Chondrocyte (in vitro differentiated cells): ENCODE measurements at regions not wholly inside any gene's neighbourhood (a gene's known extent, or its start where the extent isn't known, plus 50 kb on each side); places are given as distances from the start of the nearest gene placed in this dataset.

Experiments used
- DNase-seq: peaks from one replicate; pipeline ENCODE4 v3.0.0; 2021; ENCODE audit warnings: mixed read lengths, low spot score
- H3K27ac Mint-ChIP-seq: one replicate; pipeline ENCODE4 v1.8.0; 2021; ENCODE audit warnings: mild to moderate bottlenecking, moderate library complexity, mixed read lengths; ENCODE audit not compliant: unreplicated experiment
- H3K27me3 Mint-ChIP-seq: 2 replicates; pipeline ENCODE4 v1.8.0; 2021; ENCODE audit warnings: low read depth, mixed read lengths
- H3K36me3 Mint-ChIP-seq: 2 replicates; pipeline ENCODE4 v1.8.0; 2021; ENCODE audit warnings: low read depth, mixed read lengths
- H3K4me1 Mint-ChIP-seq: 2 replicates; pipeline ENCODE4 v1.8.0; 2021; ENCODE audit warnings: low read depth, mild to moderate bottlenecking, mixed read lengths
- H3K4me3 Mint-ChIP-seq: one replicate; pipeline ENCODE4 v1.8.0; 2021; ENCODE audit warnings: mild to moderate bottlenecking, moderate library complexity, mixed read lengths; ENCODE audit not compliant: unreplicated experiment
- H3K9me3 Mint-ChIP-seq: 2 replicates; pipeline ENCODE4 v1.8.0; 2021; ENCODE audit warnings: low read depth, mixed read lengths
- CTCF ChIP-seq: fragments of 200-600 bp; sonication (generic); IDR thresholded peaks from 2 replicates; pipeline ENCODE4 v1.5.0; 2021; ENCODE audit warnings: antibody characterized with exemption, mild to moderate bottlenecking, moderate library complexity

GRCh38 chr13:72185776-72186175 lies 318.8 kb upstream of the DACH1 start:
- TF ChIP-seq CTCF: no peak
- Mint-ChIP-seq H3K4me1 (no peaks in the 10 kb centered on the region), H3K9me3 (peaks cover 11% of the 10 kb centered on the region), H3K36me3 (no peaks in the 10 kb centered on the region), H3K4me3 (no peak overlapping the region), H3K27me3 (no peaks in the 10 kb centered on the region), H3K27ac (no peak overlapping the region)
- DNase-seq: no peak

GRCh38 chr13:72181661-72182060 lies 314.7 kb upstream of the DACH1 start:
- H3K27me3 Mint-ChIP-seq: no peaks in the 10 kb centered on the region
- DNase-seq: no peak
- H3K27ac Mint-ChIP-seq: no peak overlapping the region
- H3K4me3 Mint-ChIP-seq: no peak overlapping the region
- TF ChIP-seq CTCF: no peak
- H3K36me3 Mint-ChIP-seq: no peaks in the 10 kb centered on the region
- H3K9me3 Mint-ChIP-seq: peaks cover 11% of the 10 kb centered on the region
- H3K4me1 Mint-ChIP-seq: no peaks in the 10 kb centered on the region

- no peak overlapping the region for H3K4me3 Mint-ChIP-seq
- peaks cover 11% of the 10 kb centered on the region for H3K9me3 Mint-ChIP-seq
- no peaks in the 10 kb centered on the region for H3K36me3 Mint-ChIP-seq
- no peak for DNase-seq
- H3K4me1 Mint-ChIP-seq: no peaks in the 10 kb centered on the region
- no peak overlapping the region for H3K27ac Mint-ChIP-seq
- H3K27me3 Mint-ChIP-seq: no peaks in the 10 kb centered on the region
- TF ChIP-seq CTCF: no peak
These were observed 313.4 kb upstream of the DACH1 start for GRCh38 chr13:72180253-72180952.

- Mint-ChIP-seq H3K27ac (no peak overlapping the region), H3K4me1 (no peaks in the 10 kb centered on the region), H3K4me3 (no peak overlapping the region), H3K9me3 (no peaks in the 10 kb centered on the region), H3K36me3 (no peaks in the 10 kb centered on the region), H3K27me3 (no peaks in the 10 kb centered on the region)
- TF ChIP-seq CTCF: no peak
- DNase-seq: no peak
These were observed 307.5 kb upstream of the DACH1 start for GRCh38 chr13:72174549-72174948.

GRCh38 chr13:72170571-72170970 lies 303.6 kb upstream of the DACH1 start:
- Mint-ChIP-seq H3K27me3 (no peaks in the 10 kb centered on the region), H3K36me3 (no peaks in the 10 kb centered on the region), H3K27ac (no peak overlapping the region), H3K4me3 (no peak overlapping the region), H3K9me3 (peaks cover 3% of the 10 kb centered on the region), H3K4me1 (peaks cover 13% of the 10 kb centered on the region)
- no peak for DNase-seq
- TF ChIP-seq CTCF: no peak
